ENCODE measurements at regions not wholly inside any gene's neighbourhood (a gene's known extent, or its start where the extent isn't known, plus 50 kb on each side); places are given as distances from the start of the nearest gene placed in this dataset.

- DNase-seq (ENCODE audit: low spot score) (no peak), ATAC-seq (ENCODE audit: low FRiP score) (no peak)
- no peak for TF ChIP-seq CTCF (IDR thresholded peaks at IDR 0.05)
Observed at GRCh38 chr11:29959488-29959887, 57.3 kb downstream of the KCNA4 start.

- DNase-seq (ENCODE audit: low spot score) (no peak), ATAC-seq (ENCODE audit: low FRiP score) (no peak)
- no peak for TF ChIP-seq CTCF (IDR thresholded peaks at IDR 0.05)
Observed at GRCh38 chr11:29957431-29957830, 59.4 kb downstream of the KCNA4 start.

- no peak for TF ChIP-seq CTCF (IDR thresholded peaks at IDR 0.05)
- ATAC-seq (ENCODE audit: low FRiP score) (no peak), DNase-seq (ENCODE audit: low spot score) (no peak)
Observed at GRCh38 chr11:29956076-29956556, 60.7 kb downstream of the KCNA4 start.

GRCh38 chr11:29943347-29943746 lies 73.5 kb downstream of the KCNA4 start:
- ATAC-seq (ENCODE audit: low FRiP score) (no peak), DNase-seq (ENCODE audit: low spot score) (no peak)
- no peak for TF ChIP-seq CTCF (IDR thresholded peaks at IDR 0.05)

GRCh38 chr11:29937526-29937925 lies 79.3 kb downstream of the KCNA4 start:
- ATAC-seq (ENCODE audit: low FRiP score): no peak
- TF ChIP-seq CTCF (IDR thresholded peaks at IDR 0.05): no peak
- no peak for DNase-seq (ENCODE audit: low spot score)

GRCh38 chr11:29934115-29934638 lies 82.7 kb downstream of the KCNA4 start:
- TF ChIP-seq CTCF (IDR thresholded peaks at IDR 0.05): no peak
- DNase-seq (ENCODE audit: low spot score) (no peak), ATAC-seq (ENCODE audit: low FRiP score) (no peak)

GRCh38 chr11:29916040-29916439 lies 100.8 kb downstream of the KCNA4 start:
- DNase-seq (ENCODE audit: low spot score) (no peak), ATAC-seq (ENCODE audit: low FRiP score) (no peak)
- TF ChIP-seq CTCF (IDR thresholded peaks at IDR 0.05): no peak

Data from omental fat pad (tissue), 3 donors.